MM.1S (cell line): ENCODE measurements at regions not wholly inside any gene's neighbourhood (a gene's known extent, or its start where the extent isn't known, plus 50 kb on each side); places are given as distances from the start of the nearest gene placed in this dataset.

ENCODE experiments used
- DNase-seq: peaks from one replicate; pipeline ENCODE4 v3.0.0-alpha.2; 2015
- H2AFZ ChIP-seq: fragments of 300-600 bp; sonication (generic); 2 replicates; pipeline ENCODE4 v1.6.0; 2016; ENCODE audit warnings: antibody characterized with exemption, low read length
- H3F3A ChIP-seq: fragments of 300-600 bp; sonication (generic); 2 replicates; pipeline ENCODE4 v1.6.1; 2016; ENCODE audit warnings: mild to moderate bottlenecking, antibody characterized with exemption, low read length, moderate library complexity, mixed read lengths; ENCODE audit not compliant: insufficient read depth
- H3K27ac ChIP-seq: fragments of 300-600 bp; sonication (generic); 2 replicates; pipeline ENCODE4 v1.5.1; 2016; ENCODE audit warnings: mild to moderate bottlenecking, low read length
- H3K27me3 ChIP-seq: fragments of 300-600 bp; sonication (generic); replicated peaks from 2 replicates; pipeline ENCODE4 v1.6.0; 2016; ENCODE audit warnings: low read length; ENCODE audit not compliant: insufficient read depth
- H3K36me3 ChIP-seq: fragments of 300-600 bp; sonication (generic); replicated peaks from 2 replicates; pipeline ENCODE4 v1.6.1; 2016; ENCODE audit warnings: mild to moderate bottlenecking, low read length, mixed read lengths; ENCODE audit not compliant: insufficient read depth
- H3K4me1 ChIP-seq: fragments of 300-600 bp; sonication (generic); 2 replicates; pipeline ENCODE4 v1.6.1; 2016; ENCODE audit warnings: low read length, mixed read lengths
- H3K4me2 ChIP-seq: fragments of 300-600 bp; sonication (generic); 2 replicates; pipeline ENCODE4 v1.6.0; 2016; ENCODE audit warnings: low read depth, low read length
- H3K4me3 ChIP-seq: fragments of 300-600 bp; sonication (generic); 2 replicates; pipeline ENCODE4 v1.5.1; 2016; ENCODE audit warnings: low read length, mixed read lengths
- H3K79me2 ChIP-seq: fragments of 300-600 bp; sonication (generic); 2 replicates; pipeline ENCODE4 v1.6.1; 2016; ENCODE audit warnings: mixed run types, low read length, mixed read lengths
- H3K9ac ChIP-seq: fragments of 300-600 bp; sonication (generic); 2 replicates; pipeline ENCODE4 v1.6.1; 2016; ENCODE audit warnings: low read length, mixed read lengths
- H3K9me2 ChIP-seq: fragments of 300-600 bp; sonication (generic); replicated peaks from 2 replicates; pipeline ENCODE4 v1.6.1; 2016; ENCODE audit warnings: mild to moderate bottlenecking, low read length, mixed read lengths; ENCODE audit not compliant: insufficient read depth
- H3K9me3 ChIP-seq: fragments of 300-600 bp; sonication (generic); replicated peaks from 2 replicates; pipeline ENCODE4 v1.6.1; 2016; ENCODE audit warnings: mild to moderate bottlenecking, low read length, mixed read lengths; ENCODE audit not compliant: insufficient read depth
- H4K20me1 ChIP-seq: fragments of 300-600 bp; sonication (generic); 2 replicates; pipeline ENCODE4 v1.6.1; 2016; ENCODE audit warnings: mild to moderate bottlenecking, low read length, moderate library complexity, mixed read lengths; ENCODE audit not compliant: insufficient read depth
- CTCF ChIP-seq: fragments of 300-600 bp; sonication (generic); IDR thresholded peaks from 2 replicates; pipeline ENCODE4 v1.5.1; 2016; ENCODE audit warnings: antibody characterized with exemption, low read length, mixed read lengths
- EZH2 ChIP-seq: fragments of 300-600 bp; sonication (generic); optimal IDR thresholded peaks from 2 replicates; pipeline ENCODE3; 2017; ENCODE audit warnings: low read depth, mild to moderate bottlenecking, antibody characterized with exemption, low read length, mixed read lengths
- EZH2phosphoT487 ChIP-seq: fragments of 300-600 bp; sonication (generic); IDR thresholded peaks from 2 replicates; pipeline ENCODE4 v1.6.1; 2018; ENCODE audit warnings: antibody characterized with exemption, low read length

GRCh38 chr11:71383461-71383860 is 64.7 kb downstream of the DHCR7 start:
- H3K9ac ChIP-seq = no peak overlapping the region
- H3F3A ChIP-seq = 0 out of 2 replicates have a peak, but pooled peaks cover 5% of the 10 kb centered on the region
- H3K4me1 ChIP-seq = peaks cover 12% of the 10 kb centered on the region
- peaks cover 76% of the 10 kb centered on the region for H3K27me3 ChIP-seq
- H3K4me2 ChIP-seq = no peak overlapping the region
- no peaks in the 10 kb centered on the region for H3K79me2 ChIP-seq
- no peak overlapping the region for H3K27ac ChIP-seq
- no peak overlapping the region for H3K4me3 ChIP-seq
- peak; percentile 31 for DNase-seq
- H3K9me2 ChIP-seq = no peaks in the 10 kb centered on the region
- H3K9me3 ChIP-seq = no peaks in the 10 kb centered on the region
- no peak for TF ChIP-seq EZH2
- no peak for TF ChIP-seq CTCF
- no peak for TF ChIP-seq EZH2phosphoT487
- H2AFZ ChIP-seq = no peak overlapping the region
- H3K36me3 ChIP-seq = no peaks in the 10 kb centered on the region
- no peaks in the 10 kb centered on the region for H4K20me1 ChIP-seq

- no peak overlapping the region for H3K27ac ChIP-seq
- H3K4me2 ChIP-seq = no peak overlapping the region
- H3K9me2 ChIP-seq = no peaks in the 10 kb centered on the region
- no peak overlapping the region for H2AFZ ChIP-seq
- no peaks in the 10 kb centered on the region for H4K20me1 ChIP-seq
- no peak overlapping the region for H3K9ac ChIP-seq
- H3K4me3 ChIP-seq = no peak overlapping the region
- no peaks in the 10 kb centered on the region for H3K36me3 ChIP-seq
- TF ChIP-seq CTCF = no peak
- no peak for TF ChIP-seq EZH2
- TF ChIP-seq EZH2phosphoT487 = no peak
- peaks cover 76% of the 10 kb centered on the region for H3K27me3 ChIP-seq
- H3F3A ChIP-seq = 0 out of 2 replicates have a peak, but pooled peaks cover 5% of the 10 kb centered on the region
- DNase-seq = peak; percentile 15
- H3K9me3 ChIP-seq = no peaks in the 10 kb centered on the region
- H3K79me2 ChIP-seq = no peaks in the 10 kb centered on the region
- H3K4me1 ChIP-seq = peaks cover 12% of the 10 kb centered on the region
Measured at GRCh38 chr11:71381781-71382505, 66.2 kb downstream of the DHCR7 start.

- no peaks in the 10 kb centered on the region for H3K9me3 ChIP-seq
- H3K9me2 ChIP-seq = no peaks in the 10 kb centered on the region
- H3K27me3 ChIP-seq = peaks cover 76% of the 10 kb centered on the region
- no peaks in the 10 kb centered on the region for H4K20me1 ChIP-seq
- TF ChIP-seq EZH2phosphoT487 = no peak
- TF ChIP-seq CTCF = no peak
- TF ChIP-seq EZH2 = no peak
- H3K4me1 ChIP-seq = peaks cover 12% of the 10 kb centered on the region
- H3K9ac ChIP-seq = no peak overlapping the region
- H3K4me3 ChIP-seq = no peak overlapping the region
- H3K79me2 ChIP-seq = no peaks in the 10 kb centered on the region
- no peaks in the 10 kb centered on the region for H3K36me3 ChIP-seq
- no peak for DNase-seq
- no peak overlapping the region for H2AFZ ChIP-seq
- H3K27ac ChIP-seq = no peak overlapping the region
- H3K4me2 ChIP-seq = no peak overlapping the region
- 0 out of 2 replicates have a peak, but pooled peaks cover 5% of the 10 kb centered on the region for H3F3A ChIP-seq
Measured at GRCh38 chr11:71379701-71380100, 68.5 kb downstream of the DHCR7 start.
